HG03521 (cell line): ENCODE measurements at regions not wholly inside any gene's neighbourhood (a gene's known extent, or its start where the extent isn't known, plus 50 kb on each side); places are given as distances from the start of the nearest gene placed in this dataset.
"Not testable (repeated sequence)": the region's sequence is repeated elsewhere in the genome, so short reads cannot be mapped to it uniquely, and the experiment has no call there.

Experiments
- ATAC-seq: cut with Tn5 transposase; IDR thresholded peaks from one replicate; pipeline ENCODE4 v1.9.1; 2021; ENCODE audit warnings: mild to moderate bottlenecking, moderate library complexity; ENCODE audit not compliant: unreplicated experiment

DNA sequence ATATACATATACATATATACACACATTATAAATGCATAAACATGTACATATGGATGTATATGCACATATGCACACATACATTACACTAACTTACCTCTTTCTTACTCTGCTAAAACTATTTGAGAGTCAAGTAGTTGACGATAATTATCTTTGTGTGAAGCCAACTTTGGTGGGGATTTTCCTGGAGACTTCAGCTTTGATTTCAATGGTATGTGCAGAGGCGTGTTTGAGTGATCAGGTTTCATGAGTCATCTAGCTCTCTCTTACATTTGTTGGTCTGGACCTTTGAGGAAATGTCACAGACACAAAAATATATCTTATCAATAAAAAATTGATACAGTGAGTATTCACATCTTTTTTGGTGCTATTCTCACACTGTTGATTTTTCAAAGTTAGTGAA, 769.1 kb upstream of the LUZP2 start:
- ATAC-seq = no peak

DNA sequence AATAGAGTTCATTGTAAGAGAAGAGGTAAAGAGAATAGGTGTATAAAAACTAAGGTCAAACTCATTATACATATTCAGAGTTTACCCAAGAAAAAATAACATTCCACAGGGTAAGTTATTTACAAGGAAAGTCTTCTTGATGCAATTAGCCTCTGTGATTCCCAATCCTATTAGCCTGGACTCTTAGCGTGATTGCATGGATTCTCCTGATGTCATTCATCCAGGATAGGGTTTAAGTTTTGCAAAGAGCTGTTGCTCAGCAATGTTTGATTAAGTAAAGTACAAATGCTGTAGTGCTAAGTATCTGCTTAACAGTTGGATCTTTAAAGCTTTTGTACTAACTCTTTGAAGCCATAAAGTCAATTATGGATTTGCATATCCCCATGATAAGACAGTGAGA, 767.8 kb upstream of the LUZP2 start:
- ATAC-seq = no peak

DNA sequence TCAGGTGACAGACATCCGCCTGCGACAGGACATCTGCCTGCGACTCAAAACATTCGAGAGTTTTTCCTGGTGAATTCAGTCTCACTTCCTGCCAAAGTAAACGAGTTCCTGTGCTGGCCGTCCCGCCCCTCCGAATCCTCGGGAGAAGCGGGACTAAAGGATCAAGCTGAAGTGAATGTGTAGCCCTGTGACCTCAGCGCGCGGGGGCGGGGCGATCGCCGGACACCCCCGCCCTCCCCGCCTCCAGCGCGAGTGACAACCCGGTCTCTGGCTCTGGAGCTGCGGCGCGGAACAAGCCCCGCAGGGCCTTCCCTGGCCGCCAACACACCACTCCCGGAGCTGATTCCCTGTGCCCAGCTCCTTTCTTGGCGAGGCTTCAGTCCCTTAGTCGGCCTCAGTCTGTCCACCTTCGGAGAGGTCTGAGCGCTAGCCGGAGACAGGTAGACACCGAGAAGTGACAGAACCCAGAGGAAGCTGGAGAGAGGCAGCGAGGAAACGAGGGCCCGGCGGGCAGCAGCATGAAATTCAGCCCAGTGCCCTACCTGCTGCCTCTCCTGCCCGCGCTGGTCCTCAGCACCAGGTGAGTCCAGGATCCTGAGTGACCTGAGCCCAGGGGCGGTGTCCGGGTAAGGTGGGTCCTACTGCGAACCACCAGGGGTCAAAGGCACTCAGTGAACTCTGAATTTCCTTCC, 766.4 kb upstream of the LUZP2 start:
- ATAC-seq = no peak

DNA sequence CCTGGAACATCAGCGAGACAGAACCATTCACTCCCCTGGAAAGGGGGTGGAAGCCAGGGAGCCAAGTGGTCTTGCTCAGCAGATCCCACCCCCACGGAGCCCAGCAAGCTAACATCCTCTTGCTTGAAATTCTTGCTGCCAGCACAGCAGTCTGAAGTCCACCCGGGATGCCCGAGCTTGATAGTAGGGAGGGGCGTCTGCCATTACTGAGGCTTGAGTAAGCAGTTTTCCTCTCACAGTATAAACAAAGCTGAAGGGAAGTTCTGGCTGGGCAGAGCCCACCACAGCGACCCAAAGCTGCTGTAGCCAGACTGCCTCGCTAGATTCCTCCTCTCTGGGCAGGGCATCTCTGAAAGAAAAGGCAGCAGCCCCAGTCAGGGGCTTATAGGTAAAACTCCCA, 764.8 kb upstream of the LUZP2 start:
- no peak for ATAC-seq

DNA sequence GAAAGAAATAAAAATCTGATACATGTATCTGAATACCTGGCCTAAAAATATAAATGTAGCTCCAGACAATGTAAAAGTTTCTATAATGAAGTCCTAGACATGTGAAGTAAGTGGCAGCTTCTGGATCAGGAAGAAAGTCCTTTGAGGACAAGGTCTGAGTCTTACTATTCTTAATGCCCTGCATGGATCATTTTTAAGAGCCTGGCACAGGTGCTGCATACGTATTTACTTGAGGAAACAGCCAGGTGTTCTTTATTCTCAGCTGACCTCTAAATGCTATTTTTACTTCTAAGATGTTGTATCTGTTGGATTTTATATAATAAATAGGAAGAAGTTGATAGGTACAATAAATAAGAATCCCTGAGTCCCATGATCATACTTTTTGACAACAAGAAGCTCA, 750.0 kb upstream of the LUZP2 start:
- no peak for ATAC-seq

DNA sequence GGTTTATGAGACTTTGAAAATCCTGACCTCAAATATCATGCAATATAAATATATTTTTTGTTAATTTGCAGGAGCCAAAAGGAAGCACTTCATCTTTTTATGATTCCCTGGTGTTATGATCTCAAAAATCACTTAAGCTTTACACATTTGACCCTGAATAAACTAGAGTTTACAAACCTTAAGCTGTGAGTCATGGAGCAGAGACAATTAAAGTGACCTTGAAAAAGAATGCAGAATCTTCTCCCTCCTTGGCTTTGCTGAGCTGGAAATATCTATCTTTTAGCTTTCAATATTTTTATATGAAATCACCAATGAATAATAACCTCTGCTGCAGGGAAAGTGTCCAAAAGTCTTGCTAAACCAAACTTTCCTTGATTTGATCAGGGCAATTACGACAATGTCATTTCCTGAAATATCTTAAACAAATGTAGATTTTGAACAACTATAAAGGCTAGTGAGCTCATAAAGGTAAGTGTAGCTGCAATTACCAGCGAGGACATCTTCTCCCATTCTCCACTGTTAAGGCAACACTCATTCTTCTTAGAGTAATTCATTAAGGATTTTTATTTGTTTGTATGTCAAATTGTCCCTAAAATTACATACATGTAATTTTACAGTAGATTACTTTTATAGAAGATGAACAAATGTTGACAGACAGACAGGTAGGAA, 747.0 kb upstream of the LUZP2 start:
- no peak for ATAC-seq

DNA sequence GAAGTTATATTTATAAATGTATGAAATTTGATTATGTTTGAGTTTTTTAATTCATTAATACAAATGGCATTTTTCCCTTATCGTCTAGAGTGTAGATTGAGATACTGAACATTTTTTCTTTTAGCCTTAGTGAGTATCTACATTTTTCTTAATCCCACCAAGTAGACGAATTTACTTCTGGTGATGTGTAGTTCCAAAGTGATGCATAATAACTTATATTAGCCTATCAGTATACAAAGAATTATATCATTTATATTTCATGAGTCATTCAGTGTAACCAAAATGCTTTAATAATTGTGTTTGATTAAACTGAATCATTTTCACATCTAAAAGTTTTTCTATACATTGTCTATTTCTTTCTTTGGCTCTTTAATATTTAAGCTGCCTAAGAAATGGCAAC, 745.6 kb upstream of the LUZP2 start:
- ATAC-seq = no peak

DNA sequence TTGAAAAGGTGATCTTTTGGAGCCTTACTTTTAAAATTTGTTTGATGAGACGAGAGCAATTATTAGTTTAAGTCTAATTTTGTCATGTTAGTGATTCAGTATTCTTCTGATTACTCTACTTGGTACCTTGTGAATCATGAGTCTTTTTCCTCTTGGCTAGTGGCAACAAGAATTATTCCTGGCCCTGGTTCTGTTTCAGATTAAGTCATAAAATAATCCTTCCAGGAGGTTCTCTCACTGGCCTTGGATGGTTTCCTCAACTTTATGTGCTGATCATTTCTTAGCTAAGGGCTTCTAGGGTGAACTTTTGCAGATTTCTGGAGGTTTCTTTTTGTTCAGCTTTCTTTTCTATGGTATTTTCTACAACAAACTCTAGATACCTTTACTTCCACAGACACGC, 741.8 kb upstream of the LUZP2 start:
- no peak for ATAC-seq

DNA sequence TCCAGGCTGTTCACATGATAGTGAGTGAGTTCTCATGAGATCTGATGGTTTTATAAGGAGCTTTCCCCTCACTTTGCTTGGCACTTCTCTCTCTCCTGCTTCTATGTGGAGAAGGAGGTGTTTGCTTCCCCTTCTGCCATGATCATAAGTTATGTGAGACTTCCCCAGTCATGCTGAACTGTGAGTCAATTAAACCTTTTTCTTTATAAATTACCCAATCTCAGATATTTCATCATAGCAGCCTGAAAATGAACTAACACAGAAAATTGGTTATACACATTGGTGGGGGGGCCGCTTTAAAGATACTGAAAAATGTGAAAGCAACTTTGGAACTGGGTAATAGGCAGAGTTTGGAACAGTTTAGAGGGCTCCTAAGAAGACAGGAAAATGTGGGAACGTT, 741.1 kb upstream of the LUZP2 start:
- no peak for ATAC-seq

DNA sequence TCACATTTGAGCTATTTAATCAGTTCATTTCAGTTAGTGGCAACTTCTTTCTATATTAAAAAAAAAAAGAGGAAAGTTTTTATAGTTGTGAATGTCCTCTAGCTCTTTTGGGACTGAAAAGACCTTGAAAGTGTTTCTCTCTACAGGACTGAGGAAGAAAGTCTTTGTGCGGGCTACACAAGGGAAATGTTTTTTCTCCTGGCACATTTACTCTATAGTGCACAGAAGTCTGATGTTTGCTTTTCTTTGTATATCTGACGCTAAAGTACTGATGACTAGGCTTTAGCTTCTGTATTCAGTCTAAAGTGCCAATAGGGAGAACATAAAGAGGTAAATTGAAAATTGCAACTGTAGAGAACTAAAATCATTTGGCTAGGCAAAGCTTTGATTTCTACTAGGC, 737.4 kb upstream of the LUZP2 start:
- no peak for ATAC-seq

DNA sequence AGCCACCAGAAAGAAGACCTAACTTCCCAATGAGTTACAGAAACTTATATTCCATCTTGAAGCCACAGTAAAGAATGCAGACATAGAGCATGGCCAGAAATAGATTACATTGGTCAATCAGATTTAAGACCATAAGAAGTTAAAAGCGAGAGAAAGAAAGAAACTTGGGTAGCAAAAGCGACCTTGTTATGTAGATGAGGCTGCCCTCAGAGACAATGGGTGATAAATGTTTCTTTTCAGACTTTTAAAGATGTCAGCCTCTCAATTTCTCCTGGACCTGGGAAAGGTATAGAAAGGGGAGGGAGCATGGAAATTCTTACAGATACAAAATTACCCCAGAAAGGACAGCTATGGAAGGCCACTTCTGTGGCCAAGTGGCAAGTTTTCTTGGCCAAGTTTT, 732.6 kb upstream of the LUZP2 start:
- ATAC-seq = no peak

DNA sequence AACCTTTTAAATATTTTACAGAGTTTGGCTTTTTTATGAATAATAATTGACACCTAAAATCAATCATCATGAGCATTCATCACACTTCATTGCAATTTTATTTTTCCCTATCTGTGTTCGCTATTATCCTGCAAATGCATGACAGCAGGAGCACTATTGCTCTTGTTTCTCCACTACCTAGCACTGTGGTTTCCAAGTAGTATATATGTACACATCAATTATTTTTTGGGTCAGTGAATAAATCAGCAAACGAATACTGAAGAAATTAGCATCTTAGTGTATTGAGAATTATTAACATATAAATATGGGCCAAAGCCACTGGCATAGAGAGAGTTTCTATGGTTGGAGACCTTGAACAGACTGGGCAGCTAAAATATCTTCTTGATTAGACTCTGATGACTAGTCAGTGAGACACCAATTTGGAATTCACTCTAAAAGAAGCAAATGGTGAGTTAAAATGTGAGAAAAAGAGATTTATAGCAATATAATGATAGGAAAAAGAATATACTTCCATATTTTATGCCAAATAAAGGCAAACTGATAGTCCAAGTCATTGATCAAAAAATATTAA, 731.1 kb upstream of the LUZP2 start:
- ATAC-seq = no peak

DNA sequence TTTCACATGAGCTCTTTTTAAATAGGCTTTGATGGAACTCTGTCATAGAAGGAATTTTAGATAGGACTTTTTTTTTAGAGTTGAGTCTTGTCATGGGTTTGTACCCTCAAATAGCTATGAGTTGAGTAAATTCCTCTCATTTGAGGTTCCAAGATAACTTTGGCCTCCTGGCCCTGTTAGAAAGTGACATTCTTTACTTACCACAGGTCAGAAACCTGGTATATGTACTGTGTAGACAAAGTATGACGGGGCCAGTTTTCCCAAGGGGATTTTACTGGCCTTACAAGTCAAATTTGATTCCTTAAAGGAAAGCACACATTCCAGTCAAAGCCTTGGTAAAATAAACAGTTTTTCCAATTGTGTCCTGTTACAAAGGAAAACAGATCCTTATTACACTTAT, 729.3 kb upstream of the LUZP2 start:
- ATAC-seq = no peak

DNA sequence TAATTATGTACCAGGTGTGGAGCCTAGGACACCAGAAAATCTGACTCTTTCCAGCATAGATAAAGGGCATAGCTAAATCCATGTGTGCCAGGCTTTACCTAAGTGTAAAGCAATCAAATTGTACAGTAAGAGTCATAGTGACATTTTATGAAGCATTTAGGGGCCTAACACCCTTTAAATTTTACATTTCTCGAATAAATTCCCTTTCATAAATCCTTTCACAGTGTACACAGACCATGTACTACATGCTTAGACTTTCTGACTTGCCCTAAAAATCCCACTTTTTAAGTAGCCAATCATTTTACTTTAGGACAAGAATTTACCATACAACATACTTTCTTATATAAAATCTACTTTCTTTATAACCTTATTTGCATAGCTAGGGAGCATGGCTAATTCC, 727.6 kb upstream of the LUZP2 start:
- no peak for ATAC-seq

DNA sequence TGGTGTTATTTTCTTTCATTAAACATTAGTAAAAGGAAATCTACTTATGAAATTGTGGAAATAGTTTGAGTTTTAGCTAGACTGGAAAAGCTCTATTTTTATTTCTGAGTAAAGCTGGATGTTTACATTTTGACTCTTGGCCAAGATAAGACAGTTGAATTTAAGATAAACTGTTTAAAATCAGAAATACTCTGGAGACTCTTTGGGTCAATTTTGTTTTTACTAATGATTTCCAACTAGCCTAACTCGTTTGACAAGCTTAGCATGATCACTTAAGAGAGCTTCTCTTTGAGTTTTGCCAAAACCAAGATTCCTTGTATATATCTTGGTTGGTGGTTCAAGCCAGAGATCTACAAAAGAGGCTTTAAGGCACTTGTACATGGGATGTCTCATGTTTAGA, 724.8 kb upstream of the LUZP2 start:
- ATAC-seq = no peak

DNA sequence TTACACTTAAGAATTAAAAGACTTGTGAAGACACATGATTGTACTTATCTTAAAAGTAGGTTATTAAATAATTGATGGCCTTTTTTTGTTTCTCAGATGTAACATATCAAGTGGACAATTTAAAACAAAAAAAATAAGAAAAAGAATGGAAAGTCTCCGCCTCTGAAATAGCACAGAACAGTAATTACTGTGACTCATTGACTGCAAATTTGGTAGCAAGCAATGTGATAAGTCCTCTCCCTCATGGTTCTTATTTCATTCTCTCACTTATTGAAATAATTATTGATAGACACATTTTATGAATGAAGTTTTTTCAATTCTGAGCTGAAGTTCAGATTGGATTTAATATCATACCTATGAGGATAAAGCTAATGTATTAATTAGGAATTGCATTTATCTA, 717.9 kb upstream of the LUZP2 start:
- ATAC-seq = no peak

DNA sequence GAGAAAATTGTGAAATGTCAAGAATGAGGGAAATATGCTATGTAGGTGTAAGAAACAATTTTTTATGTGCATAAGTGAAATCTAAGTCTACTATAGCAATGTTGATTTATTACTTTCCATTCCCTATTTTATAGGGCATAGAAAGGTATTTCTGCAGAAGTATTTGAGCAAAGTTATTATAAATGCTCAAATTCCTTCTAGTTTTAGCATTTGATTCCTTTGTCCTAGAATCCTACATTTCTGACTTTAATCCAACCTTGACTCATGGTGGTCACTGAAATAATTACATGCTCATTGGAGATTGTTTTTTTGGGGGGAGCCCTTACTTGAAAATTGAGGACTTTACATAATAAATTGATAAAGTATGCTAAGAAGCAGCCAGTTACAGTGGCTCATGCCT, 716.6 kb upstream of the LUZP2 start:
- no peak for ATAC-seq

DNA sequence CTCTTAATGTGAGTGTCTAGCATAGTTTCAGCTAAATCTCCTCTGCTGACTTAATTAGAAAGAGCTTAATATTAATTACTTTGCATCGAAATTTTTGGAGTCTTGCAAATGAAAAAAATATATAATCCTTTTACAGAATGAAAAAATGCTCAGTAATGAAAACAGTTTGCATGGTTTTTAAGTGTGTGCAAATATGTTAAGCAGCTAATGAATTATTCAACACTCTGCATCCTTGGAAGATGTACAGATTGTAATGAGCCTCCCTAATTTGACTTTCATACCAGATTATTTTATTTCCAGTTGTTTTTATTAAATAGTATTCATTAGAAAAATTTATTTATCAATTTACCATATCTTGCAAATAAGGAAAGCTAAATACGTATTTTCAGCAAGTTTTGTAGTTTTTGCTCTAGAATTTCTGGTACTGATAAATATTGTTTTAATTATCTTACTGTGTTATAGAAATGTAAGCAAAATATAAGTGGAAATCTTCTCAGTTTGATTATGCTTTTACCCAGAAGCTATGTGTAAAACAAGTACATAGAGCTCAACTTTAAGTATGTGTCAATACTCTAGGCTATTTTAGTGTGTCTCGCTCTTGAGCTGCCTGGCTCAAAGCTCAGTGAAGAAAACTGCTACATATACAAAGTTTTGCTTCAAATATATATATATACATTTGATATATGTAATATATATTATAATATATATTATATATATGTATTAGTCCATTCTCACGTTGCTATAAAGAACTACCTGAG, 714.9 kb upstream of the LUZP2 start:
- no peak for ATAC-seq

DNA sequence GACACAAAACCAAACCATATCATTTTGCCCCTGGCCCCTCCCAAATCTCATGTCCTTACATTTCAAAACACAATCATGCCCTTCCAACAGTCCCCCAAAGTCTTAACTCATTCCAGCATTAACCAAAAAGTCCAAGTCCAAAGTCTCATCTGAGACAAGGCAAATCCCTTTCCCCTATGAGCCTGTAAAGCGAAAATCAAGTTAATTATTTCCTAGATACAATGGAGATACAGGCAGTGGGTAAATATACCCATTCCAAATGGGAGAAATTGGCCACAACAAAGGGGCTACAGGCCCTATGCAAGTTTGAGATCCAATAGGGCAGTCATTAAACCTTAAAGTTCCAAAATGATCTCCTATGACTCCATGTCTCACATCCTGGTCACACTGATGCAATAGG, 709.9 kb upstream of the LUZP2 start:
- not testable (repeated sequence) for ATAC-seq

DNA sequence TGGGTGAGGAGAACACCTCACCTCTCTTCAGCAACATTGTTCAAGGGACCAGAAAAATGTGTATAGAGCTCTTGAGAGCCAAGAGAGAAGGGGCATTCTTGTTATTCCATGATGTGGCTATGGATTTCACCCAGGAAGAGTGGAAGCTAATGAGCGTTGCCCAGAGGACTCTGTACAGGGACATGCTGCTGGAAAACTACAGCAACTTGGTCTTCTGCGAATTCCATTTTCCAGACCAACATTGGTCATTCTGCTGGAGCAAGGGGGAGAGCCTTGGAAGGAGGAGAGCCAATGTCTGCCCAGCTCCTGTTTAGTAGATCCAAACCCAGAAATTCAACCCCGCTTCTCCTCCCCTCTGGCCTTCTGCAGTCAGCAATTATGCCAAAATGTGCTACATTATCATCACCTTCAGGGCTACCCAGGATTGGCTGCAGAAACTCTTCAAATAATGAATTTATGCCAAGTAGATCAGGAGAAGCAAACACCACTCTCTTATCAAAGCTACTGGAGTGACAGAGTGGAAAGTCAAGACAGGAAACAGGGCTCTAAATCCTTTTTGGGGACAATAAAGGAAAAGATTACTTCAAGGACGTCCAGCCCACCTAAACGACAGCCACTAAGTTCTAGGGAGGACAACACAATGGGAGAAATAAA, 707.5 kb upstream of the LUZP2 start:
- no peak for ATAC-seq

DNA sequence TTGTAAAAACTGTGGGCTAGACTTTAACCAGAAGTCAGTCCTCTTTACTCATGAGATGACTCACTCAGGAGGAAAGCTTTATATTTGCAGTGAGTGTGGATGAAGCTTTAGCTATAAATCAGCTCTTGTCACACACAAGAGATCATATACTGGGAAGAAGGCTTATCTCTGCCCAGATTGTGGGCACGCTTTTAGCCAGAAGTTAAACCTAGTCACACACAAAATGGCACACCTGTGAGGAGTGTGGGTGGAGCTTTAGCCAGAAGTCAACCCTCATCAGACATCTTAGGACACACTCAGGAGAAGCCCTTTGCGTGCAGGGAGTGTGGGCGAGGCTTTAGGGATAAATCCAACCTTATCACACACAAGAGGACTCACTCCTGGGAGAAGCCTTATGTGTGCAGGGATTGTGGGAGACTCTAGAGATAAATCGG, 706.9 kb upstream of the LUZP2 start:
- ATAC-seq = no peak
